ENCODE measurements at regions not wholly inside any gene's neighbourhood (a gene's known extent, or its start where the extent isn't known, plus 50 kb on each side); places are given as distances from the start of the nearest gene placed in this dataset.

- DNase-seq (ENCODE audit: low read depth in 1 of 2, low spot score in 1 of 2): no peak
Measured at GRCh38 chr5:74990194-74990593, 62.2 kb downstream of the GCNT4 start.

GRCh38 chr5:74988273-74988983, 63.9 kb downstream of the GCNT4 start:
- Histone ChIP-seq H3K27me3 (no peaks in the 10 kb centered on the region), H3K4me1 (ENCODE audit: low read depth) (no peaks in the 10 kb centered on the region), H3K4me3 (no peak overlapping the region), H3K27ac (no peak overlapping the region), H3K36me3 (no peaks in the 10 kb centered on the region), H3K9me3 (ENCODE audit: low read depth) (no peaks in the 10 kb centered on the region)
- no peak for DNase-seq (ENCODE audit: low read depth in 1 of 2, low spot score in 1 of 2)
- no peak for TF ChIP-seq CTCF (IDR thresholded peaks at IDR 0.05; ENCODE audit: low read depth, low read length)

More at GRCh38 chr5:74990194-74990593, 62.2 kb downstream of the GCNT4 start:
- H3K9me3 ChIP-seq (ENCODE audit: low read depth): no peaks in the 10 kb centered on the region
- no peak overlapping the region for H3K27ac ChIP-seq
- no peaks in the 10 kb centered on the region for H3K4me1 ChIP-seq (ENCODE audit: low read depth)
- no peaks in the 10 kb centered on the region for H3K27me3 ChIP-seq
- no peak overlapping the region for H3K4me3 ChIP-seq
- no peak for TF ChIP-seq CTCF (IDR thresholded peaks at IDR 0.05; ENCODE audit: low read depth, low read length)
- no peaks in the 10 kb centered on the region for H3K36me3 ChIP-seq

GRCh38 chr5:74978345-74978744, 74.0 kb downstream of the GCNT4 start:
- DNase-seq (ENCODE audit: low read depth in 1 of 2, low spot score in 1 of 2): no peak
- no peak for TF ChIP-seq CTCF (IDR thresholded peaks at IDR 0.05; ENCODE audit: low read depth, low read length)
- Histone ChIP-seq H3K4me1 (ENCODE audit: low read depth) (no peaks in the 10 kb centered on the region), H3K36me3 (no peaks in the 10 kb centered on the region), H3K4me3 (no peak overlapping the region), H3K27me3 (no peaks in the 10 kb centered on the region), H3K9me3 (ENCODE audit: low read depth) (no peaks in the 10 kb centered on the region), H3K27ac (no peak overlapping the region)

- H3K27me3 ChIP-seq: no peaks in the 10 kb centered on the region
- H3K4me3 ChIP-seq: no peak overlapping the region
- no peaks in the 10 kb centered on the region for H3K36me3 ChIP-seq
- TF ChIP-seq CTCF (IDR thresholded peaks at IDR 0.05; ENCODE audit: low read depth, low read length): no peak
- H3K9me3 ChIP-seq (ENCODE audit: low read depth): no peaks in the 10 kb centered on the region
- H3K4me1 ChIP-seq (ENCODE audit: low read depth): no peaks in the 10 kb centered on the region
- DNase-seq (ENCODE audit: low read depth in 1 of 2, low spot score in 1 of 2): peak in 1 of 2 donors; percentile 22
- no peak overlapping the region for H3K27ac ChIP-seq
Measured at GRCh38 chr5:74977471-74977870, 74.9 kb downstream of the GCNT4 start.

- no peak overlapping the region for H3K27ac ChIP-seq
- no peaks in the 10 kb centered on the region for H3K36me3 ChIP-seq
- H3K27me3 ChIP-seq: no peaks in the 10 kb centered on the region
- H3K4me3 ChIP-seq: no peak overlapping the region
- no peak for DNase-seq (ENCODE audit: low read depth in 1 of 2, low spot score in 1 of 2)
- no peaks in the 10 kb centered on the region for H3K4me1 ChIP-seq (ENCODE audit: low read depth)
- TF ChIP-seq CTCF (IDR thresholded peaks at IDR 0.05; ENCODE audit: low read depth, low read length): no peak
- H3K9me3 ChIP-seq (ENCODE audit: low read depth): no peaks in the 10 kb centered on the region
Measured at GRCh38 chr5:74976651-74977050, 75.7 kb downstream of the GCNT4 start.
